Mononuclear cell (primary cell): ENCODE measurements at regions not wholly inside any gene's neighbourhood (a gene's known extent, or its start where the extent isn't known, plus 50 kb on each side); places are given as distances from the start of the nearest gene placed in this dataset.

ENCODE experiments used
- H3K27me3 ChIP-seq: 2 replicates; pipeline ENCODE4 v1.6.0; 2011; ENCODE audit warnings: low read length, control low read depth; ENCODE audit not compliant: insufficient read depth
- H3K4me1 ChIP-seq: 2 replicates; pipeline ENCODE4 v1.5.1; 2011; ENCODE audit warnings: mild to moderate bottlenecking, low read length, control low read depth; ENCODE audit not compliant: insufficient read depth
- H3K4me3 ChIP-seq: 2 replicates; pipeline ENCODE4 v1.5.1; 2011; ENCODE audit warnings: mild to moderate bottlenecking, low read length, moderate library complexity
- H3K9me3 ChIP-seq: 2 replicates; pipeline ENCODE4 v1.5.1; 2011; ENCODE audit warnings: low read depth, mild to moderate bottlenecking, control low read depth, low read length

DNA sequence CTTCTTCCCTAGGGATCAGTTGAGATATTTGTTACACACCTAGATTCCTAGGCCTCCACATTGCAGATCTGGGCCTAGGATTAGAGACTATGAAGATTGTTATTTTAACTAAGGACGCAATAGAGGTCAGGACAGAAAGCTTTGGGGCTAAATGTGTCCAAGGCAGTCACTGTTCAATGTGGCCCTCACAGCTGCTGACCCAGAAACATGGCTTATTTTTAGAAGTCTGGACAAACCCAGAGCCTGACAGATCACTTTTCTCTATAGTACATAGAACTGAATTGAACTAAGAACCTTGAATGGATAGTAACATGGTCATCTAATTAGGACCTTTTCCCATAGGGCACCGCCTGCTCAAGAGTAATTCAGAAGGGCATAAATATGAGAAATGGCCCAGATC, 146.6 kb upstream of the AUTS2 start:
- Histone ChIP-seq H3K4me3 (no peak overlapping the region), H3K9me3 (no peaks in the 10 kb centered on the region), H3K4me1 (no peaks in the 10 kb centered on the region), H3K27me3 (no peaks in the 10 kb centered on the region)

DNA sequence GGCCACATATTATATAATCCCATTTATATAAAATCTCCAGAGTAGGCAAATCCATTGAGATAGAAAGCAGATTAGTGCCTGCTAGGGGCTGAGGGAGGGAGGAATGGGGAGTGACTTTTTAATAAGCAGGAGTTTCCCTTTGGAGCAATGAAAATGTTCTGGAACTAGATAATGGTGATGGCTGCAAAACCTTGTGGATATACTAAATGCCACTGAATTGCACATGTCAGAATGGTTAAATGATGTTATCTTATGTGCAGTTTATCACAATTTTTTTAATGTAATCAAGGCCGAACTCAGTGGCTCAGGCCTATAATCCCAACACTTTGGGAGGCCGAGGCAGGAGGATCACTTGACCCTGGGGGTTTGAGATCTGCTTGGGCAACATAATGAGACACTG, 145.5 kb upstream of the AUTS2 start:
- H3K4me3 ChIP-seq, result no peak overlapping the region
- no peaks in the 10 kb centered on the region for H3K27me3 ChIP-seq
- H3K9me3 ChIP-seq, result no peaks in the 10 kb centered on the region
- no peaks in the 10 kb centered on the region for H3K4me1 ChIP-seq

DNA sequence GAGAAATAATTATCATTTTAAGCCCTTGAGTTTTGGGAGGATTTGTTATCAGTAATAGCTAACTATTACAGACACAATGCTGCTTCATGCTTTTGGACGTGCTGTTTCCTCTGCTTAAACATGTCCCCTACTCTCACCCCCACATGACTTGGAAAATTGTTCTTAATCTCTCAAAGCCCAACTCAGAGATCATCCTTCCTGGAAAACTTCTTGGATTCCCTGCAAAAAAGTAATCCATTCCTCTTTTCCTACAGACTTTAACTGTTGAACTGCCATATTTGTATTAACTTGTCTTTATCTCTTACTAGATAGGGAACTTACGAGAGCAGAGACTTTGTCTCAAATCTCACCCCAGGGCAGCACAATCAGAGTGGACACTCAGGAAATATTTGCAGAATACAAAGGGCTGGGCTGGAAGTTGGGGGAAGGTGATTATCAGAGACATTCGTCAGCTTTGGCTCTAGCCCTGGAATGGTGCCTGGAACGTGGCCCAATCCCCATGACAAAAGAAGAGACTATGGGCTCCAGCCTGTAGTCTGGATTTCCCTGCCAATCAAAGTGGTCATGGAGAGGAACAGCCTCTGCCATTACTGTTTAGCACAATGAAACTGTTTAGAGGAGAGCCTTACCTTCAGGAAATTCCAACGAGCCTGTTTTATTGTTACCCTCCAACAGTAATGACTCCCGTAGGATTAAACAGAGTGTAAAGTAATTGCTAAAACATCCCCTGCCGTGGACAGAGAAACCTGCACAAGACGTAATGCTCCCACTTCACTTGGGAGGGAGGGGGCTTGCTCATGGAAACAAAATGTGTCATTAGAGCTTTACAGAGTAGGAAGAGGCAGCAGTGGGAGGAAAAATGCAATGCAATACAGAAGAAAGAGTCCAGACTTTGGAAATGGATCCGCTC, 140.4 kb upstream of the AUTS2 start:
- H3K4me1 ChIP-seq, result no peaks in the 10 kb centered on the region
- H3K4me3 ChIP-seq, result no peak overlapping the region
- H3K9me3 ChIP-seq, result no peaks in the 10 kb centered on the region
- H3K27me3 ChIP-seq, result no peaks in the 10 kb centered on the region

DNA sequence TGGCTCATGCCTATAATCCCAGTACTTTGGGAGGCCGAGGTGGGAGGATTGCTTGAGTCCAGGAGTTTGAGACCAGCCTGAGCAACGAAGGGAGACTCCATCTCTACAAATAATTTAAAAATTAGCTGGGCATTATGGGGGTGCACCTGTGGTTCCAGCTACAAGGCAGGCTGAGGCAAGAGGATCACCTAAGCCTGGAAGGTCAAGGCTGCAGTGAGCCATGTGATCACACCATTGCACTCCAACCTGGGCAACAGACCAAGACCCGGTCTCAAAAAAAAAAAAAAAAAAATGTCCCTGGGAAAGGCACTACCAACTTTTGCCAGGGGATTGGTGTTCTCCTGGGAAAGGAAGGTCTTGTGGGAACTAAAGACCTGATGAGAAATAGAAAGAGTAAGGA, 134.2 kb upstream of the AUTS2 start:
- Histone ChIP-seq H3K4me1 (no peaks in the 10 kb centered on the region), H3K27me3 (no peaks in the 10 kb centered on the region), H3K9me3 (no peaks in the 10 kb centered on the region), H3K4me3 (no peak overlapping the region)

DNA sequence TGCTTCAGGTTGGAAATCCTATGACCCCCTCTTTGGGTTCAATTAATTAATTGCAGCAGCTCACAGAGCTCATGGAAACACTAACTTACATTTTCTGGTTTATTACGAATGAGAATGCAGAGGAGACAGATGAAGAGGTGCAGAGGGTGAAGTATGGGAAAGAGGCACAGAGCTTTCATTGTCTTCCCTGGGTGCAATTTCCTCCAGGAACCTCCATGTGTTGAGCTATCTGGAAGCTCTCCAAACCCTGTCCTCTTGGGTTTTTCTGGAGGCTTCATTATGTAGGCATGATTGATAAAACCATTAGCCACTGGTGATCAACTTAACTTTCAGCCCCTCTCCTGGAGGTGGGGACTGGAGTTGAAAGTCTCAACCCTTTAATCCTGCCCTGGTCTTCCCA, 133.0 kb upstream of the AUTS2 start:
- Histone ChIP-seq H3K9me3 (no peaks in the 10 kb centered on the region), H3K4me3 (no peak overlapping the region), H3K4me1 (no peaks in the 10 kb centered on the region), H3K27me3 (no peaks in the 10 kb centered on the region)

DNA sequence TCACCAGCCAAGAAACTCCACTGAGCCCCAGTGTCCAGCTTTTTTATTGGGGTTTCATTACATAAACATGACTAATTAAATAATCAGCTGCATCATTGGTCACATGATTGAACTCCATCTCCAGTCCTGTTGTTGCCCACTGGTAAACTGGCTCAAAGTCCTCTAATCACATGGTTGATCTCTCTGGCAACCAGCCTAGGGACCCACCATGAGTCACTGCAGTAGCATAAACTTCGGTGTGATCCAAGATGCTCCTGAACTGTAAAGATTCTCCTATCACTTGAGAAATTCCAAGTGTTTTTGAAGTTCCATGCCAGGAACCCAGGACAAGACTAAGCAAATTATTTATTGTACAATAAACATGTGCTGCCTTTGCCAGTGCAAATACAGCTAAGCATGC, 130.4 kb upstream of the AUTS2 start:
- H3K9me3 ChIP-seq, result no peaks in the 10 kb centered on the region
- H3K4me1 ChIP-seq, result no peaks in the 10 kb centered on the region
- H3K27me3 ChIP-seq, result no peaks in the 10 kb centered on the region
- no peak overlapping the region for H3K4me3 ChIP-seq

DNA sequence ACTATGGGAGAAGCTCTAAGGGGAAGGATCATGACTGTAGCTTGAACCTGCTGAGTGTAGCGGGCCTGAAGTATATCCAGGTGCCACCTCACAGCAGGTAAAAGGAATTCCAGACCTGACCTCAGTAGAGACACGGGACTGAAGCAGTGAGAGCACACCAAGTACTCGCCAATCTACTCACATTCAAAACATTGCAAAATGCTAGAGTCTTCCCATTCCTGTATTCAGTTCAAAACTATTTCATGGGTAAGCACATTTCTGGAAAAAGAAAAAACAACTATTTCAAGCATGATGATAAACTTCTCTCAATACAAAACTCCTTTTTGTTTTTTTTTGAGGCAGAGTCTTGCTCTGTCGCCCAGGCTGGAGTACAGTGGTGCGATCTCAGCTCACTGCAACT, 121.9 kb upstream of the AUTS2 start:
- no peaks in the 10 kb centered on the region for H3K9me3 ChIP-seq
- H3K27me3 ChIP-seq, result no peaks in the 10 kb centered on the region
- no peak overlapping the region for H3K4me3 ChIP-seq
- no peaks in the 10 kb centered on the region for H3K4me1 ChIP-seq

DNA sequence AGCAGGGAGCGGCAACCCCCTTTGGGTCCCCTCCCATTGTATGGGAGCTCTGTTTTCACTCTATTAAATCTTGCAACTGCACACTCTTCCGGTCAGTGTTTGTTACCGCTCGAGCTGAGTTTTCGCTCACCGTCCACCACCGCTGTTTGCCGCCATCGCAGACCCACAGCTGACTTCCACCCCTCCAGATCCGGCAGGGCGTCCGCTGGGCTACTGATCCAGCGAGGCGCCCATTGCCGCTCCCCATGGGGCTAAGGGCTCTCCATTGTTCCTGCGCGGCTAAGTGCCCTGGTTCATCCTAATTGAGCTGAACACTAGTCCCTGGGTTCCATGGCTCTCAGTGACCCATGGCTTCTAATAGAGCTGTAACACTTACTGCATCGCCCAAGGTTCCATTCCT, 115.6 kb upstream of the AUTS2 start:
- no peaks in the 10 kb centered on the region for H3K4me1 ChIP-seq
- H3K4me3 ChIP-seq, result no peak overlapping the region
- no peaks in the 10 kb centered on the region for H3K27me3 ChIP-seq
- H3K9me3 ChIP-seq, result no peaks in the 10 kb centered on the region

DNA sequence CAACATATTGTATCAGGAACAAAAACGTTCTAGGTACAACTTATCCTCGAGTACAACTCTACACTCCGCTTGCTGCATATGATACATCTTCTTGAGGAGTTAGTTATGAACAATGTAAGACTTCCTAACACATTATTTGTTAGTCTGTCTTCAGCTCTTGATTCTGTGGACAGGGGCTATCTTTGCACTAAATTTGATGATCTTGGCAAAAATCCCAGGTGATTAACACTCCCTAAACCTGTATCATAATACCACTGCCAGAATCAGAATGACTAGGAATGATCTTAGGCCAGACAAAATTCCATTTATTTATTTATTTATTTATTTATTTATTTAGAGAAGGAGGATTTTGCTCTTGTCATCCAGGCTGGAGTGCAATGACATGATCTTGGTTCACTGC, 108.7 kb upstream of the AUTS2 start:
- Histone ChIP-seq H3K4me3 (no peak overlapping the region), H3K4me1 (peaks cover 11% of the 10 kb centered on the region), H3K27me3 (no peaks in the 10 kb centered on the region), H3K9me3 (no peaks in the 10 kb centered on the region)

DNA sequence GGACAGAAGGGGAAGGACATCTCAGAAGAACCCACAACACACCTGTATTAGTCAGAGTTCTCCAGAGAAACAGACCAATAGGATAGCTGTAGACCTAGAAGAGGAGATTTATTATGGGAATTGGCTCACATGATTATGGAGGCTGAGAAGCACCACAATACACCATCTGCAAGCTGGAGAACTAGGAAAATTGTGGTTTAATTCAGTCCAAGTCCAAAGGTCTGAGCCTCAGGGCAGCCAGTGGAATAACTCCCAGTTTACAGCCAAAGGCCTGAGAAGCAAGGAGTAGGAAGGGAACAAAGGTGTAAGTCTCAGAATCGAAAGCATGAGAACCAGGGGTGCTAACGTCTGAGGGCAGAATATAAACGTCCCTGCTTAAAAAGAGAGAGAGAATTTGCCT, 99.6 kb upstream of the AUTS2 start:
- H3K9me3 ChIP-seq, result no peaks in the 10 kb centered on the region
- H3K27me3 ChIP-seq, result no peaks in the 10 kb centered on the region
- H3K4me3 ChIP-seq, result no peak overlapping the region
- peaks cover 9% of the 10 kb centered on the region for H3K4me1 ChIP-seq

DNA sequence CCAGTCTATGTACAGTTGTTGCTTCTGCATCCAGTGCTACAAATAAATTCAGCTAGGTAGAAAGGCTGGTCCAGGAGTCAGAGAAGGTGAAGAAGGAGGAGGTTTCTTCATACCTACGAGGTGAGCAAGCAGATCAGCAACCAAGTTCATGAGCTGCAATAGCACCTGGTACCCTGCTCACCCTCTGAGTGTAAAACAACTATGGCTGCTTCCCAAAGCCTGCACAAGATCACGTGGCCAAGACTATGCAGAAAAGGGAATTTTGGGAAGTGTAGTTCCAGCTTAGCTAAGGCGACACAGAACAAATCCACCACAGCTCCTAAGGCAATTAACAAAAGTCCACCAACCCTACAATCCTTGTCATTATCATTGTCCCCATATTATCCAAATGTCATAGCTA, 95.9 kb upstream of the AUTS2 start:
- Histone ChIP-seq H3K4me3 (no peak overlapping the region), H3K4me1 (no peaks in the 10 kb centered on the region), H3K9me3 (no peaks in the 10 kb centered on the region), H3K27me3 (no peaks in the 10 kb centered on the region)

DNA sequence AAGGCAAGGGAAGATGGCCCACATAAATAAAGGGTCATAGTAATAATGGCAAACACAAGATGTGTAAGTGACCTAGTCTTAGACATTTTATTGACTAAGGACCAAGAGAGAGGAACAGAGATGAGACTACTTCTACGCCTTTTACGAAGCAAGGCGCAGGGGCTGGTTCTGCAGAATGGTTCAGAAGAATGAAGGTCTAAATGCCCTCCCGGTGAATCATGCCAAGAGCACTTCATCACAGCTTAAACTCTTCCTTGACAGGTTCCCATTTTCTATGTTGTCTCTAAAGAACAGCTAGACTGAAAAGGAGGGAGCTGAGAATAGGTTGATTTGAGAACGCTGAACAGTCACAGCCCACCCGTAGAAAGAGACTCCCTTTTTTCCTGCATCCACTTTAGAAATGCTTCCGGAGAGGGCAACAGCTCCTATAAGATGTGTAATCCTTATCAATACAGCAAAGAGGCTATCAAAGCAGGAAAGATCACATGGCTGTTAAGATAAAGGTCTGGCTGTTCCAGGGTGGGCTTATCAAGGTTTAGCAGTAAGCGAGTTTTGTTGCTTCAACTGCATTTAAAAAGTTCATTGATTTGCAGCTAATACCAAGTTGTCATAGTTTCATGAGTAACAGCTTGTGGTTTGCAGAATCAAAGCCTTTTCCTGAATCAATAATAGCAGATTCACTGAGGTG, 93.4 kb upstream of the AUTS2 start:
- H3K27me3 ChIP-seq, result no peaks in the 10 kb centered on the region
- H3K4me1 ChIP-seq, result no peaks in the 10 kb centered on the region
- no peak overlapping the region for H3K4me3 ChIP-seq
- H3K9me3 ChIP-seq, result no peaks in the 10 kb centered on the region

DNA sequence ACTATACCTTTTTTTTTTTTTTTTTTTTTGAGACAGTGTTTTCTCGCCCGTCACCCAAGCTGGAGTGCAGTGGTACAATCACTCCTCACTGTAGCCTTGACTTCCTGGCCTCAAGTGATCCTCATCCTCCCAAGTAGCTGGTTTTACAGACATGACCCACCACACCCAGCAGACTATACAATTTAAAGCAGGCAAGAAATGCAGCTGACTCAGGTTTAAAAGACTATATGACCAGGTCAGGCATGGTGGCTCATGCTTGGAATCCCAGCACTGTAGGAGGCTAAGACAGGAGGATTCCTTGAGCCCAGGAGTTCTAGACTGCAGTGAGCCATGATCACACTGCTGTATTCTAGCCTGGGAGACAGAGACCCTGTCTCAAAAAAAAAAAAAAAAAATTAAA, 89.5 kb upstream of the AUTS2 start:
- Histone ChIP-seq H3K4me1 (no peaks in the 10 kb centered on the region), H3K27me3 (no peaks in the 10 kb centered on the region), H3K9me3 (no peaks in the 10 kb centered on the region), H3K4me3 (no peak overlapping the region)

DNA sequence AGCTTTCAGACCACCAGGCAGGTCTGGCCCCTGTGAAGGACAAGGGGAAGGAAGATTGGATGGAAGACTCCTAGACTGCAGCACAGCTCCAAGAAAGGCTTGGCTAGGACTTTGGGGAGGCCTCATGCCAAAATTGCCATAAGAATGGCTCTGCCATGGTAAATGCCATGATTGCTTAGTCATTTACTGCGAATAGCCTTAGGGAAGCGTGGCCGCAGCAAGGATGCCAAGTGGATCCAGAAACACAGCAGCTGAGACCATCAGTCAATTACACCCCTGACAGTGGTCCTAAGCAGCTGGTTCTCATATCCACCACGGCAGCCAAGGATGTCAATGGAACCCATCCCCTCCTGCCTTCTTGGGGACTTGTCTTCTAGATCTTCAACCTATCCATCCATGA, 88.2 kb upstream of the AUTS2 start:
- H3K27me3 ChIP-seq, result no peaks in the 10 kb centered on the region
- H3K4me3 ChIP-seq, result no peak overlapping the region

DNA sequence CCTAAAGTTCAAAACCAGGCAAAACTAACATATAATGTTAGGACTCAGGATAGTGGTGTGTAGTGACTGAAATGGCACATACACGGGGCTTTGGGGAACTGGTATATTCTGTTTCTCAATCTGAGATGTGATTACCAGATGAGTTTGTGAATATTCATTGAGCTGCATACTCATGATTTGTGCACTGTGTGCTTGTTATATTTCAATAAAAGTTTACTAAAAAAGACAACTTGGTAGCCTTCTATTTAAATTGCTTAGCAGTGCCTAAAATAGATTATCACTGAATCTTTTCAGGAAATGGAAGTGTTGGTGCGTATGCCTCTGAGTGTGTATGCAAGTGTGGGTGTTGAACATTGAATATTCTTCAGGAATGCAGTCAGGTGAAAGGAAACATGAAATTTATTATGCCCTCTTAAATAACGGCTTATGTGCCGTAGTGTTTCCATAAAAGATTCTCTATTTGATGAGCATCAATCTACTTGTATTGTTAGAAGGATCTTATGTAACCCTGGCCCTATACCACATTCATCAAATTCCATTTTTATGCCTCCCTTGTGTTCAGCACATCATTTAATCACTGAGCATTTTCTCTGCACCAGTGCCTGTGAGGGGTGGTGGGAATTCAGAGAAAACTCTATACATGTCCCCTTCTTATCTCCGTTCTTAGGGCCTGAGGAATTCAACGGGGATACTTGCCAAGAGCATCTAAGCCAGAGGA, 82.6 kb upstream of the AUTS2 start:
- H3K4me1 ChIP-seq, result no peaks in the 10 kb centered on the region
- H3K9me3 ChIP-seq, result no peaks in the 10 kb centered on the region
- H3K4me3 ChIP-seq, result no peak overlapping the region
- no peaks in the 10 kb centered on the region for H3K27me3 ChIP-seq

More for the DNA sequence above, 88.2 kb upstream of the AUTS2 start:
- Histone ChIP-seq H3K4me1 (no peaks in the 10 kb centered on the region), H3K9me3 (no peaks in the 10 kb centered on the region)
